ENCODE measurements at regions not wholly inside any gene's neighbourhood (a gene's known extent, or its start where the extent isn't known, plus 50 kb on each side); places are given as distances from the start of the nearest gene placed in this dataset.

DNA sequence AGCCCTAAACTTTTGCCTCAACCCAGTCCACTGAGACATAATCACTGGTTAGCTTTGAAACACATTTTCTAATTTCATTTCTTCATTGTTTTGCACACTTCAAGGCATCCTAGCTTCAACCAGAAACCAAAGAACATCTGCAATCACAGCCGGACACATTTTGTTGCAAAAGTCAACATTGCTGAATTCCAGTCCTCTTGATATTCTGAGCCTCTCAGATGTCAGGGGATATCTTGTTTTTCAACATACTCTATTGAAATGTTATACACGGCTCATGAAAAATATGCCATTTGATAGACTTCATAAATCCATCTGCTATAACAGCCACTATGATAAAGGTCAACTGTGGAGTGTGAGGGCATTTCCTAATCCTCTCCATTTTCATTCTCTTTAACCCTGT is 241.6 kb upstream of the PUDP start:
- no peaks in the 10 kb centered on the region for H3K9me2 ChIP-seq (replicated peaks; ENCODE audit: insufficient read depth, low read length)
- TF ChIP-seq, protein P1, sequence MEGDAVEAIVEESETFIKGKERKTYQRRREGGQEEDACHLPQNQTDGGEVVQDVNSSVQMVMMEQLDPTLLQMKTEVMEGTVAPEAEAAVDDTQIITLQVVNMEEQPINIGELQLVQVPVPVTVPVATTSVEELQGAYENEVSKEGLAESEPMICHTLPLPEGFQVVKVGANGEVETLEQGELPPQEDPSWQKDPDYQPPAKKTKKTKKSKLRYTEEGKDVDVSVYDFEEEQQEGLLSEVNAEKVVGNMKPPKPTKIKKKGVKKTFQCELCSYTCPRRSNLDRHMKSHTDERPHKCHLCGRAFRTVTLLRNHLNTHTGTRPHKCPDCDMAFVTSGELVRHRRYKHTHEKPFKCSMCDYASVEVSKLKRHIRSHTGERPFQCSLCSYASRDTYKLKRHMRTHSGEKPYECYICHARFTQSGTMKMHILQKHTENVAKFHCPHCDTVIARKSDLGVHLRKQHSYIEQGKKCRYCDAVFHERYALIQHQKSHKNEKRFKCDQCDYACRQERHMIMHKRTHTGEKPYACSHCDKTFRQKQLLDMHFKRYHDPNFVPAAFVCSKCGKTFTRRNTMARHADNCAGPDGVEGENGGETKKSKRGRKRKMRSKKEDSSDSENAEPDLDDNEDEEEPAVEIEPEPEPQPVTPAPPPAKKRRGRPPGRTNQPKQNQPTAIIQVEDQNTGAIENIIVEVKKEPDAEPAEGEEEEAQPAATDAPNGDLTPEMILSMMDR (IDR thresholded peaks at IDR 0.05; ENCODE audit: insufficient read depth, low read length, poor library complexity, severe bottlenecking) = no peak
- TF ChIP-seq EZH2phosphoT487 (conservative IDR thresholded peaks at IDR 0.05; ENCODE audit: low read length) = no peak
- no peak overlapping the region for H2AFZ ChIP-seq (ENCODE audit: low read depth, low read length, severe bottlenecking)

DNA sequence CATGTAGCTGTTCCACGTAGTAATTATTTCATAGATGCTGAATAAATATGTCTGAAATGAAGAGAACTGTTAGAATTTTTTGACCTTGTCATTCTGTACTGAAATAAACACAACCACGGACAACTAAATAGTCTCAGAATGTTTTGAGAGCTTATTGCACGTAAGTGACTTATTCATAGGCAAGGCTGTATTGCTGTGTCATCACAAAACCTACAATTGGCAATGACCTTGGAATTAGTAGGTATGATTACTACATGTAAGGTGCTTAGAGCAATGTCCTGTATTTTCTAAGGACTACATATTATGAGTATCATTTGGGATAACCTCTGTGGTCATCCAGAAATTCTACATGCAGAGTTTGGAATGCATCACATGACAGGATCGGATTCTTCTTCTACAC is 237.2 kb upstream of the PUDP start:
- TF ChIP-seq, protein P1 (IDR thresholded peaks at IDR 0.05; ENCODE audit: insufficient read depth, low read length, poor library complexity, severe bottlenecking) = no peak
- no peak for TF ChIP-seq EZH2phosphoT487 (conservative IDR thresholded peaks at IDR 0.05; ENCODE audit: low read length)
- Histone ChIP-seq H3K4me3 (ENCODE audit: insufficient read depth, low read length, poor library complexity, severe bottlenecking) (no peak overlapping the region), H3K9me2 (replicated peaks; ENCODE audit: insufficient read depth, low read length) (no peaks in the 10 kb centered on the region), H3K9me3 (ENCODE audit: insufficient read depth, low read length) (no peaks in the 10 kb centered on the region), H3K9ac (ENCODE audit: low read length) (no peak overlapping the region), H3K79me2 (ENCODE audit: insufficient read depth, low read length) (no peaks in the 10 kb centered on the region), H3F3A (ENCODE audit: insufficient read depth) (no peaks in the 10 kb centered on the region), H4K20me1 (ENCODE audit: low read depth, low read length) (no peaks in the 10 kb centered on the region), H3K27ac (ENCODE audit: low read depth, low read length) (no peak overlapping the region), H3K4me2 (ENCODE audit: low read depth, low read length, poor library complexity, severe bottlenecking) (no peak overlapping the region), H2AFZ (ENCODE audit: low read depth, low read length, severe bottlenecking) (no peak overlapping the region), H3K36me3 (ENCODE audit: low read length) (no peaks in the 10 kb centered on the region), H3K27me3 (ENCODE audit: low read length) (no peaks in the 10 kb centered on the region)

More for the DNA sequence above, 241.6 kb upstream of the PUDP start:
- Histone ChIP-seq H3K4me2 (ENCODE audit: low read depth, low read length, poor library complexity, severe bottlenecking) (no peak overlapping the region), H3K9ac (ENCODE audit: low read length) (no peak overlapping the region), H3K36me3 (ENCODE audit: low read length) (no peaks in the 10 kb centered on the region), H3K4me3 (ENCODE audit: insufficient read depth, low read length, poor library complexity, severe bottlenecking) (no peak overlapping the region), H3K27me3 (ENCODE audit: low read length) (no peaks in the 10 kb centered on the region), H3K9me3 (ENCODE audit: insufficient read depth, low read length) (no peaks in the 10 kb centered on the region), H4K20me1 (ENCODE audit: low read depth, low read length) (no peaks in the 10 kb centered on the region), H3K79me2 (ENCODE audit: insufficient read depth, low read length) (no peaks in the 10 kb centered on the region), H3K27ac (ENCODE audit: low read depth, low read length) (no peak overlapping the region), H3F3A (ENCODE audit: insufficient read depth) (no peaks in the 10 kb centered on the region)

DNA sequence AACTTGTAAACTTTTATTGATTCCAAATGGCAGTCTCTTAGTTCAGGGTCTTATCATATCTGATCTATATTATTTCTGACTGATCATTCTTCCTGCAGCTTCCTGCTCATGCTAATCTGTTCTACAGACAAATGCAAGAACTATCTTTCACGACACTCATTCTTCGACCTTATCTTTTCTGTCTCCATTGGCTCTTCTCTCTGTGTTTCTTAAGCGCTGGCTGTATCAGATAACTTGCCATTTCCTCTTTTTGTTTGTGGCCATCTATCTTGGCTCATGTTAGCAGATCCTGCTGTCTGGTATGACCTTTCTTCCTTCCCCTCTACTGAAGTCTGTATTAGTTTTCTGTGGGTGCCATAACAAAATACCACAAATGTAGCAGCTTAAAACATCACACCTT is 230.5 kb upstream of the PUDP start:
- Histone ChIP-seq H3K27me3 (ENCODE audit: low read length) (no peaks in the 10 kb centered on the region), H3K4me3 (ENCODE audit: insufficient read depth, low read length, poor library complexity, severe bottlenecking) (no peak overlapping the region), H3K79me2 (ENCODE audit: insufficient read depth, low read length) (no peaks in the 10 kb centered on the region), H3K9me2 (replicated peaks; ENCODE audit: insufficient read depth, low read length) (no peaks in the 10 kb centered on the region), H3K9me3 (ENCODE audit: insufficient read depth, low read length) (no peaks in the 10 kb centered on the region), H4K20me1 (ENCODE audit: low read depth, low read length) (no peaks in the 10 kb centered on the region), H3K36me3 (ENCODE audit: low read length) (no peaks in the 10 kb centered on the region), H2AFZ (ENCODE audit: low read depth, low read length, severe bottlenecking) (no peak overlapping the region), H3K4me2 (ENCODE audit: low read depth, low read length, poor library complexity, severe bottlenecking) (no peak overlapping the region), H3K27ac (ENCODE audit: low read depth, low read length) (no peak overlapping the region), H3F3A (ENCODE audit: insufficient read depth) (no peaks in the 10 kb centered on the region), H3K9ac (ENCODE audit: low read length) (no peak overlapping the region)
- TF ChIP-seq, protein P1 (IDR thresholded peaks at IDR 0.05; ENCODE audit: insufficient read depth, low read length, poor library complexity, severe bottlenecking) = no peak
- TF ChIP-seq EZH2phosphoT487 (conservative IDR thresholded peaks at IDR 0.05; ENCODE audit: low read length) = no peak

Measured in SU-DHL-6 (cell line).